WTC11 (cell line): ENCODE measurements at regions not wholly inside any gene's neighbourhood (a gene's known extent, or its start where the extent isn't known, plus 50 kb on each side); places are given as distances from the start of the nearest gene placed in this dataset.

Experiments used
- ATAC-seq: fragments of 200-7000 bp; cut with Tn5 transposase; 2 replicates; pipeline ENCODE4 v1.10.0; 2021; ENCODE audit warnings: mild to moderate bottlenecking, moderate library complexity
- CTCF ChIA-PET: fragments of 300-600 bp; sonication (Branson Sonifier 250); formaldehyde crosslinking; loops from one replicate; lab custom pipeline; 2021; ENCODE audit warnings: antibody characterized with exemption; lab: Charles Lee
- POLR2A ChIA-PET: fragments of 350-600 bp; sonication (Branson Sonifier 250); formaldehyde crosslinking; loops from one replicate; lab custom pipeline; 2021; ENCODE audit warnings: antibody characterized with exemption; lab: Charles Lee
- DNase-seq: peaks from one replicate; pipeline ENCODE4 v3.0.0; 2021; ENCODE audit warnings: low spot score
- H3K27ac Mint-ChIP-seq: 2 replicates; pipeline ENCODE4 v1.8.0; 2021; ENCODE audit warnings: mixed read lengths
- H3K27me3 Mint-ChIP-seq: 2 replicates; pipeline ENCODE4 v1.8.0; 2021; ENCODE audit warnings: low read depth, mild to moderate bottlenecking, moderate library complexity, mixed read lengths
- H3K36me3 Mint-ChIP-seq: 2 replicates; pipeline ENCODE4 v1.8.0; 2021; ENCODE audit warnings: mixed read lengths
- H3K4me1 Mint-ChIP-seq: 2 replicates; pipeline ENCODE4 v1.8.0; 2022; ENCODE audit warnings: mixed read lengths
- H3K4me3 Mint-ChIP-seq: 2 replicates; pipeline ENCODE4 v1.8.0; 2021; ENCODE audit warnings: mild to moderate bottlenecking, moderate library complexity, mixed read lengths
- H3K9me3 Mint-ChIP-seq: 2 replicates; pipeline ENCODE4 v1.8.0; 2021; ENCODE audit warnings: mixed read lengths
- CBFB ChIP-seq: sonication (generic); formaldehyde crosslinking; IDR thresholded peaks from 2 replicates; pipeline ENCODE4 v1.8.1; 2022; ENCODE audit warnings: mild to moderate bottlenecking, low read depth, missing genetic modification reagents
- EMX1 ChIP-seq: fragments of 250-450 bp; sonication (Bioruptor Pico); IDR thresholded peaks from 2 replicates; pipeline ENCODE4 v1.8.0; 2021; ENCODE audit warnings: mild to moderate bottlenecking
- GABPB1 ChIP-seq: sonication (generic); formaldehyde crosslinking; IDR thresholded peaks from 2 replicates; pipeline ENCODE4 v1.8.1; 2023; ENCODE audit warnings: mild to moderate bottlenecking, missing genetic modification reagents
- JAZF1 ChIP-seq: fragments of 250-450 bp; sonication (Bioruptor Pico); IDR thresholded peaks from 2 replicates; pipeline ENCODE4 v1.9.0; 2021; ENCODE audit warnings: moderate library complexity, mild to moderate bottlenecking, inconsistent platforms
- NFYB ChIP-seq: sonication (generic); formaldehyde crosslinking; conservative IDR thresholded peaks from 2 replicates; pipeline ENCODE4 v1.8.0; 2022; ENCODE audit warnings: low read depth, missing genetic modification reagents
- ZNF121 ChIP-seq: sonication (generic); formaldehyde crosslinking; IDR thresholded peaks from 2 replicates; pipeline ENCODE4 v1.8.0; 2023; ENCODE audit warnings: missing genetic modification reagents
- ZNF396 ChIP-seq: fragments of 250-450 bp; sonication (Bioruptor Pico); IDR thresholded peaks from 2 replicates; pipeline ENCODE4 v1.8.0; 2021; ENCODE audit warnings: mild to moderate bottlenecking, moderate library complexity, borderline replicate concordance
- ZNF423 ChIP-seq: fragments of 250-450 bp; sonication (Bioruptor Pico); IDR thresholded peaks from 2 replicates; pipeline ENCODE4 v2.1.2; 2022; ENCODE audit warnings: mild to moderate bottlenecking, moderate library complexity
- TF ChIP-seq, protein P1 (sequence below): sonication (generic); formaldehyde crosslinking; IDR thresholded peaks from 2 replicates; pipeline ENCODE4 v1.8.1; 2023; ENCODE audit warnings: mild to moderate bottlenecking, missing genetic modification reagents
- TF ChIP-seq, protein P2 (sequence below): fragments of 250-450 bp; sonication (Bioruptor Pico); conservative IDR thresholded peaks from 2 replicates; pipeline ENCODE4 v1.9.0; 2021; ENCODE audit warnings: mild to moderate bottlenecking
- TF ChIP-seq, protein P3 (sequence below): sonication (generic); formaldehyde crosslinking; IDR thresholded peaks from 2 replicates; pipeline ENCODE4 v1.8.0; 2022; ENCODE audit warnings: mild to moderate bottlenecking, missing genetic modification reagents

DNA sequence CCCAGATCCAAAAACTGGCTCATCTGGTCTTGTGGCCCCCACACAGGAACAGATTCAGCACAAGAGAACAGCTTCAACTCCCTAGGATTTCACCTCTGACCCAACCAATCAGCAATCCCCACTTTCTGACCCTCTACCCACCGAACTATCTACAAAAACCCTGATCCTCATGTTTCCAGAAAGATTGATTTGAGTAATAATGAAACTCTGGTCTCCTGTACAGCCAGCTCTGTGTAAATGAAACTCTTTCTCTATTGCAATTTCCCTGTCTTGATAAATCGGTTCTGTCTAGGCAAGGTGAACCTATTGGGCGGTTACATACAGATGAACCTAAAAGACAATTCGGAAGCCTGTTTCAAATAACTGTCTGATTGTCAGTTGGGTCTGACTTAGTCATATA is 847.6 kb upstream of the ALCAM start:
- H3K27ac Mint-ChIP-seq = peak overlapping the region; percentile 100
- H3K36me3 Mint-ChIP-seq = peaks cover 24% of the 10 kb centered on the region
- CTCF ChIA-PET = interaction anchor here (0.6 to 1.5 kb wide), 5 partner anchors 28 to 980 kb away, joined by 3 to 4 read pairs (median 3); no protein-coding TSS in a partner anchor
- peaks cover 24% of the 10 kb centered on the region for H3K9me3 Mint-ChIP-seq
- H3K4me1 Mint-ChIP-seq = peaks cover 81% of the 10 kb centered on the region
- ATAC-seq (peak; percentile 48), DNase-seq (no peak)
- peak overlapping the region; percentile 65 for H3K4me3 Mint-ChIP-seq
- no peaks in the 10 kb centered on the region for H3K27me3 Mint-ChIP-seq
- POLR2A ChIA-PET = no interaction called here
- TF ChIP-seq EMX1 (CRISPR knock-in tag) (no peak), NFYB (CRISPR knock-in tag) (no peak), ZNF423 (CRISPR knock-in tag) (no peak), GABPB1 (CRISPR knock-in tag) (no peak)
- TF ChIP-seq, protein P1, sequence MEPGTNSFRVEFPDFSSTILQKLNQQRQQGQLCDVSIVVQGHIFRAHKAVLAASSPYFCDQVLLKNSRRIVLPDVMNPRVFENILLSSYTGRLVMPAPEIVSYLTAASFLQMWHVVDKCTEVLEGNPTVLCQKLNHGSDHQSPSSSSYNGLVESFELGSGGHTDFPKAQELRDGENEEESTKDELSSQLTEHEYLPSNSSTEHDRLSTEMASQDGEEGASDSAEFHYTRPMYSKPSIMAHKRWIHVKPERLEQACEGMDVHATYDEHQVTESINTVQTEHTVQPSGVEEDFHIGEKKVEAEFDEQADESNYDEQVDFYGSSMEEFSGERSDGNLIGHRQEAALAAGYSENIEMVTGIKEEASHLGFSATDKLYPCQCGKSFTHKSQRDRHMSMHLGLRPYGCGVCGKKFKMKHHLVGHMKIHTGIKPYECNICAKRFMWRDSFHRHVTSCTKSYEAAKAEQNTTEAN (CRISPR knock-in tag) = no peak
- TF ChIP-seq, protein P2, sequence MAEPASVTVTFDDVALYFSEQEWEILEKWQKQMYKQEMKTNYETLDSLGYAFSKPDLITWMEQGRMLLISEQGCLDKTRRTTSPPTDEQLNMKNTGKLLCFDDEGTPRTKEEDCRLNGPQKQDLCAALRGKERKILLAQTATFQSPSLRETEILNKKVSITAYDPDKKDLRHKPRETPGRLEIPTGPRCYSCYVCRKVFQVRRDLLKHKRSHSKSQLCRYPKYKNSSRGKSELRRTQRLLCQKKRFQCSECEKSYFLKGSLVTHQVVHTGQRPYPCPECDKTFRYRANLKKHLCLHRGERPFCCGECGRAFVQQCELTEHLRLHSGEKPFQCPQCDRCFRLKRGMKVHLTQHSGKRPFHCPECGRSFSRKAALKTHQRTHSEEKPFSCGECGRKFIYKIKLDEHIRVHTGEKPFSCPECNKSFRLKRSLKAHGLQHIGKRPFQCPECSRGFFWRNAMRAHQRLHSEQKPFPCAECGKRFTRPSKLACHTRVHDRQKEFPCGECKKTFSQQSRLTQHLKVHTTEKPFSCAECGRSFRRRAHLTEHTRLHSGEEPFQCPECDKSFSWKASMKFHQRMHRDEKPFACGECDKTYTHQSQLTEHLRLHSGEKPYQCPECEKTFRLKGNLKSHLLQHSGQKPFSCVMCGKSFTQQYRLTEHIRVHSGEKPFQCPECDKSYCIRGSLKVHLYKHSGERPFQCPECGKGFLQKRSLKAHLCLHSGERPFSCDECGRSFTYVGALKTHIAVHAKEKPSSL (CRISPR knock-in tag) = no peak

DNA sequence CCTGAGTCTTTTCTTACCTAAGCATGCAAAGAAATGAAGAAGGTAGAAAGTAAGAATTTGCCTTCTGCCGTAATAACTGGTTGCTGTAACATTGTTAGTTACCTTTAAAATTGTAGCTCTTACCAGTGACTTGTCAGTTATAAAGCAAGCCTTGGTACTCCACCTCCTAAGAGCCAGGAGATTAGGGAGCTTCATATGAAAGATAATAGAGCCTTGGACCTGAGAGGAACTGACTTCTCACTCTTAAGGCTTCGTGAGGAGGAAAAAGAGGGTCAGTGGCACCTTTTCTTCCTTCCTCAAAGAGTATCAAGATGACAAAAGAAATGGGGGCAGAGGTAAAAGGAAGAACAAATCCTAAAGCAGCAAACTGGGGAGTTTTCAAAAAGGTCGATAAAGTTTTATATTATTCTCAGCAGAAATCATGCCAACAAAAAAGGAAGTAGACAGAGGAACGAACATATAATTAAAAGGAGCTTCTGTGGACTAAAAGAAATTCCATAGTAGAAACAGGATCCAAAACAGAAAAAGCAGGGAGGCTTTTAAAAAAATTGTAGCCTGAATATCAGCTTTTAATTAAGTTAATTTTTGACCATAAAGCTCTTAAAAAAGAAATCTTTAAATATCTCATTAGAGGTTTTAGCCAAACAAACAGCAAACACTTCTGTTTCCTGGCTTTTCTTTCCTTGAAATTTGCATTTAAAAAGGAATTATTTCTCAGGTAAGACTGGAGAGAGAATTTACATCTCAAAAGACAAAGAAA is 847.1 kb upstream of the ALCAM start:
- DNase-seq = no peak
- peak; percentile 89 for ATAC-seq
- ChIA-PET CTCF (interaction anchor here (0.6 to 1.5 kb wide), 6 partner anchors 27 to 981 kb away, joined by 3 to 4 read pairs (median 3); no protein-coding TSS in a partner anchor), POLR2A (interaction anchor here (1.0 kb wide), 1 partner anchor 15 kb away, joined by 3 read pairs; no protein-coding TSS in a partner anchor)
- peaks cover 24% of the 10 kb centered on the region for H3K9me3 Mint-ChIP-seq
- H3K27ac Mint-ChIP-seq = peak overlapping the region; percentile 100
- no peaks in the 10 kb centered on the region for H3K27me3 Mint-ChIP-seq
- H3K4me3 Mint-ChIP-seq = peak overlapping the region; percentile 65
- H3K36me3 Mint-ChIP-seq = peaks cover 24% of the 10 kb centered on the region
- H3K4me1 Mint-ChIP-seq = peaks cover 75% of the 10 kb centered on the region
- no peak for TF ChIP-seq ZNF121 (CRISPR knock-in tag)
- TF ChIP-seq, protein P3, sequence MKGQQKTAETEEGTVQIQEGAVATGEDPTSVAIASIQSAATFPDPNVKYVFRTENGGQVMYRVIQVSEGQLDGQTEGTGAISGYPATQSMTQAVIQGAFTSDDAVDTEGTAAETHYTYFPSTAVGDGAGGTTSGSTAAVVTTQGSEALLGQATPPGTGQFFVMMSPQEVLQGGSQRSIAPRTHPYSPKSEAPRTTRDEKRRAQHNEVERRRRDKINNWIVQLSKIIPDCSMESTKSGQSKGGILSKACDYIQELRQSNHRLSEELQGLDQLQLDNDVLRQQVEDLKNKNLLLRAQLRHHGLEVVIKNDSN (CRISPR knock-in tag) = no peak

DNA sequence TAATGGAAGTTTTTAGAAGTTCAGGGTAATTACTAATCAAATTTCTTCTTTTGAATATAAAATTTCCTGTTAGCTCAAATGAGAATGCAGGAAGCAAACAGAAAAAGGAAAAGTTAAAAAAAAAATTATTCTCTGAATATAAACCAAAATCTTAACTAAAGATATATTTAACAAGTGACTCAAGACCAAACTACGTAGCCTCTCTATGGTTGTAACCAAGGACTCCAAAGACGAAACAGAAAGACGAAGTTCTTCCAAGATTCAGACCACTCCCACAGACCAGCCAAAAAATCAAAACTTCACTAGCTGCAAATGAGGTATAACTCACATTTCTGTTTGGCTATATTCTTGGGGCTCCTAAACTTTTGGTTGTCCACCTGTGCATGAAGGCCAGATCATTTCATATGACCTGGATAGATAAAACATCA is 846.5 kb upstream of the ALCAM start:
- Mint-ChIP-seq H3K4me3 (peak overlapping the region; percentile 65; the same call in 1 of the 2 replicates), H3K36me3 (peaks cover 24% of the 10 kb centered on the region), H3K27ac (peak overlapping the region; percentile 95), H3K9me3 (peaks cover 24% of the 10 kb centered on the region), H3K4me1 (peaks cover 69% of the 10 kb centered on the region), H3K27me3 (no peaks in the 10 kb centered on the region)
- DNase-seq (no peak), ATAC-seq (peak; percentile 68)
- CTCF ChIA-PET = interaction anchor here (0.8 to 1.5 kb wide), 2 partner anchors 27 to 29 kb away, joined by 3 to 4 read pairs; no protein-coding TSS in a partner anchor
- no peak for TF ChIP-seq ZNF396 (CRISPR knock-in tag)
- TF ChIP-seq, protein P2 (CRISPR knock-in tag) = no peak
- no peak for TF ChIP-seq JAZF1 (CRISPR knock-in tag)
- no peak for TF ChIP-seq CBFB (CRISPR knock-in tag)
- POLR2A ChIA-PET = interaction anchor here (1.0 kb wide), 1 partner anchor 16 kb away, joined by 3 read pairs; no protein-coding TSS in a partner anchor
